Fibroblast of lung (primary cell): ENCODE measurements at regions not wholly inside any gene's neighbourhood (a gene's known extent, or its start where the extent isn't known, plus 50 kb on each side); places are given as distances from the start of the nearest gene placed in this dataset.

ENCODE experiments used
- DNase-seq, 2 donors: peaks; one replicate each; pipeline versions ENCODE4 v3.0.0 to v3.0.0-alpha.2; 2010; ENCODE audit warnings: low read depth in 2 of 2
- H2AFZ ChIP-seq: 2 replicates; pipeline ENCODE4 v1.5.1; 2012; ENCODE audit warnings: low read length, control low read depth, inconsistent platforms
- H3K27ac ChIP-seq: 2 replicates; pipeline ENCODE4 v1.5.1; 2011; ENCODE audit warnings: low read length, control low read depth; ENCODE audit not compliant: insufficient read depth
- H3K27me3 ChIP-seq: 2 replicates; pipeline ENCODE4 v1.5.1; 2011; ENCODE audit warnings: mild to moderate bottlenecking, low read length; ENCODE audit not compliant: control insufficient read depth, insufficient read depth
- H3K36me3 ChIP-seq: 2 replicates; pipeline ENCODE4 v1.5.1; 2011; ENCODE audit warnings: low read length; ENCODE audit not compliant: control insufficient read depth, insufficient read depth
- H3K4me1 ChIP-seq: 2 replicates; pipeline ENCODE4 v1.5.1; 2011; ENCODE audit warnings: low read length; ENCODE audit not compliant: control insufficient read depth, insufficient read depth; ENCODE audit errors: extremely low read depth
- H3K4me2 ChIP-seq: 2 replicates; pipeline ENCODE4 v1.5.1; 2011; ENCODE audit warnings: low read length, control low read depth; ENCODE audit not compliant: insufficient read depth; ENCODE audit errors: extremely low read depth
- H3K4me3 ChIP-seq, 4 experiments: fragments of 200-600 bp in 1 of 4; sonication (generic) in 1 of 4; replicated peaks in 1 of 4; 2 replicates each; pipeline ENCODE4 v1.5.1; 2011 to 2016; ENCODE audit warnings: low read length in 4 of 4, low read depth in 3 of 4, mild to moderate bottlenecking in 3 of 4, control low read depth in 2 of 4, inconsistent platforms in 1 of 4, mixed read lengths in 1 of 4; ENCODE audit not compliant: insufficient read depth in 1 of 4; ENCODE audit errors: control extremely low read depth in 1 of 4
- H3K79me2 ChIP-seq: 2 replicates; pipeline ENCODE4 v1.5.1; 2012; ENCODE audit warnings: mild to moderate bottlenecking, low read length, inconsistent platforms; ENCODE audit not compliant: control insufficient read depth, insufficient read depth
- H3K9ac ChIP-seq: 2 replicates; pipeline ENCODE4 v1.5.1; 2011; ENCODE audit warnings: mild to moderate bottlenecking, low read length, control low read depth; ENCODE audit not compliant: insufficient read depth
- H3K9me3 ChIP-seq: 2 replicates; pipeline ENCODE4 v1.5.1; 2012; ENCODE audit warnings: low read depth, low read length; ENCODE audit not compliant: control insufficient read depth, insufficient read depth
- H4K20me1 ChIP-seq: 2 replicates; pipeline ENCODE4 v1.5.1; 2011; ENCODE audit warnings: low read length; ENCODE audit not compliant: control insufficient read depth, insufficient read depth; ENCODE audit errors: extremely low read depth
- CTCF ChIP-seq, 2 donors: IDR thresholded peaks in 1 of 2; conservative IDR thresholded peaks in 1 of 2; 1 replicate in 1 of 2; 2 replicates in 1 of 2; pipeline ENCODE4 v1.5.1; 2011 to 2012; ENCODE audit warnings: low read length in 2 of 2, control low read depth in 1 of 2, inconsistent platforms in 1 of 2, low read depth in 1 of 2, mild to moderate bottlenecking in 1 of 2
- EZH2 ChIP-seq: IDR thresholded peaks from 2 replicates; pipeline ENCODE4 v1.5.1; 2012; ENCODE audit warnings: low read length, control low read depth, mild to moderate bottlenecking; ENCODE audit errors: missing control alignments

DNA sequence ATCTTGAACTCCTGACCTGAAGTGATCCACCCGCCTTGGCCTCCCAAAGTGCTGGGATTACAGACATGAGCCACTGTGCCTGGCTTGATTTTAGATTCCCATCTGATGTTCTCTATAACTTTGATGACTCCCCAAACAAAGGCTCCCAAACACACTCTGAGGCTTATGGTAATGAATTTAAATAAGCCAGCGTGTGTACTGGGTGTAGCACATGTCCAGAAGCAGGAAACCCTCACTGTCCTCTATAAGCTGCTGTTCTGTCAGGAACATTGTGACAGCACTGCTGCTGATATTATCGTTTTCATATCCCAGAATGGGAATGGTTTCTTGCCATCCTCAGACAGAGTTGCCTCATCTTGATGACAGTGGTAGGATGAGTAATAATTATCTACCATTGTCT, 54.1 kb upstream of the SALL4 start:
- Histone ChIP-seq H3K4me2 (no peak overlapping the region), H3K79me2 (no peaks in the 10 kb centered on the region), H3K9ac (no peak overlapping the region), H4K20me1 (no peaks in the 10 kb centered on the region), H2AFZ (no peak overlapping the region), H3K4me1 (no peaks in the 10 kb centered on the region), H3K27ac (no peak overlapping the region), H3K4me3 (no peak overlapping the region), H3K9me3 (no peaks in the 10 kb centered on the region), H3K36me3 (no peaks in the 10 kb centered on the region), H3K27me3 (no peaks in the 10 kb centered on the region)
- no peak for DNase-seq
- TF ChIP-seq CTCF (conservative IDR thresholded peaks at IDR 0.05 in 1 of 2, IDR thresholded peaks at IDR 0.05 in 1 of 2; ENCODE audit: low read depth in 1 of 2, low read length in 2 of 2), result no peak
- no peak for TF ChIP-seq EZH2

DNA sequence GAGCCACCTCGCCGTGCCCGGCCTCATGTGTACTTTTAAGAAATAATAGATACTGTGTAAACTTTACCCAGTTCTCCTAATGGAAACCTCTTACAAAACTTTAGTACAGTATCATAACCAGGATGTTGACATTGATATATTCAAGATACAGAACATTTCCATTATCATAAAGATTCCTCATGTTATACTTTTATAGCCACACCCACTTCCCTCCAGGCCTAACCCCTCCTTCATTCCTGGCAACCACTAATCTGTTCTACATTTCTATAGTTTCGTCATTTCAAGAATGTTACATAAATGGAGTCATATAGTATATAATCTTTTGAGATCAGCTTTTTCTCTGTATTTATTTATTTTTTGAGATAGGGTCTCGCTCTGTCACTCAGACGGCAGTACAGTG, 52.6 kb upstream of the SALL4 start:
- Histone ChIP-seq H3K4me1 (no peaks in the 10 kb centered on the region), H2AFZ (no peak overlapping the region), H3K79me2 (no peaks in the 10 kb centered on the region), H3K27ac (no peak overlapping the region), H3K4me2 (no peak overlapping the region), H4K20me1 (no peaks in the 10 kb centered on the region), H3K36me3 (no peaks in the 10 kb centered on the region), H3K27me3 (no peaks in the 10 kb centered on the region), H3K9ac (no peak overlapping the region), H3K4me3 (no peak overlapping the region), H3K9me3 (no peaks in the 10 kb centered on the region)
- no peak for TF ChIP-seq CTCF (conservative IDR thresholded peaks at IDR 0.05 in 1 of 2, IDR thresholded peaks at IDR 0.05 in 1 of 2; ENCODE audit: low read depth in 1 of 2, low read length in 2 of 2)
- TF ChIP-seq EZH2, result no peak
- no peak for DNase-seq
